Spleen (tissue), 7 donors: ENCODE measurements at regions not wholly inside any gene's neighbourhood (a gene's known extent, or its start where the extent isn't known, plus 50 kb on each side); places are given as distances from the start of the nearest gene placed in this dataset.

Experiments
- POLR2AphosphoS5 ChIP-seq, 3 donors: sonication (generic); formaldehyde crosslinking; IDR thresholded peaks; one replicate each; pipeline ENCODE4 v1.5.1; 2017; ENCODE audit warnings: antibody characterized with exemption in 3 of 3
- TF ChIP-seq, protein P1 (sequence below), 11 experiments: fragments of 200-600 bp in 7 of 11; fragments of 450-650 bp in 4 of 11; sonication (generic) in 4 of 11; IDR thresholded peaks in 8 of 11; conservative IDR thresholded peaks in 3 of 11; 1 replicate in 7 of 11; 2 replicates in 4 of 11; pipeline versions ENCODE4 v1.4.0 to v1.8.0; 2016 to 2021; ENCODE audit warnings: antibody characterized with exemption in 11 of 11, inconsistent platforms in 4 of 11, mild to moderate bottlenecking in 1 of 11
- donor health status: DM: no; HTN: no; CAD: no; lungs with moderate emphysema.
- donor health status: DM: no; HTN: no; CAD: no.
- donor health status: DM: no; HTN: no; CAD: no.

DNA sequence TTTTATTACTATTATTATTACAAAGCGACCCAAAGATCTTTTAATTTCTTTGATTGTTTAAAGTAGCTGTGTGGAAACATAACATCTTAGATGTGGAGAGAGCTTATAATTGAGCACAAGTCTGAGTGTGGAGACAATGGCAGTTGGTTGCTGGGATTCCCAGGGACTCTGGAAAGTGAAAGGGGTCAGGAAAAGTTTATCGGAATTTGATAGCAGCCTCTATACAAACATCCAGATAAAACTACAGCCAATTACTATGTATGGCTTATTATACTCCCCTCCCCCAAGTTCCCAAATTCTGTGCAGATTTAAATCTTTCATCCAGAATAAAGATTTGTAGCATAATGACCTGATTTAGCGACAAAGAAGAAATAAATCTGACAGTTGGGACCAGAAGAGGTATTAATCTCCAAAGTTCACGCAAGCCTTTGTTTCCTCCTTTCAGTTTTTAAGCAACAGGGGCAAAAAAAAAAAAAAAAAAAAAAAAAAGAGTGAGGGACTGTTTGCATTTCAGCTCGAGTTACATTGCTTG, 121.4 kb upstream of the MAP3K7 start:
- TF ChIP-seq, protein P1, sequence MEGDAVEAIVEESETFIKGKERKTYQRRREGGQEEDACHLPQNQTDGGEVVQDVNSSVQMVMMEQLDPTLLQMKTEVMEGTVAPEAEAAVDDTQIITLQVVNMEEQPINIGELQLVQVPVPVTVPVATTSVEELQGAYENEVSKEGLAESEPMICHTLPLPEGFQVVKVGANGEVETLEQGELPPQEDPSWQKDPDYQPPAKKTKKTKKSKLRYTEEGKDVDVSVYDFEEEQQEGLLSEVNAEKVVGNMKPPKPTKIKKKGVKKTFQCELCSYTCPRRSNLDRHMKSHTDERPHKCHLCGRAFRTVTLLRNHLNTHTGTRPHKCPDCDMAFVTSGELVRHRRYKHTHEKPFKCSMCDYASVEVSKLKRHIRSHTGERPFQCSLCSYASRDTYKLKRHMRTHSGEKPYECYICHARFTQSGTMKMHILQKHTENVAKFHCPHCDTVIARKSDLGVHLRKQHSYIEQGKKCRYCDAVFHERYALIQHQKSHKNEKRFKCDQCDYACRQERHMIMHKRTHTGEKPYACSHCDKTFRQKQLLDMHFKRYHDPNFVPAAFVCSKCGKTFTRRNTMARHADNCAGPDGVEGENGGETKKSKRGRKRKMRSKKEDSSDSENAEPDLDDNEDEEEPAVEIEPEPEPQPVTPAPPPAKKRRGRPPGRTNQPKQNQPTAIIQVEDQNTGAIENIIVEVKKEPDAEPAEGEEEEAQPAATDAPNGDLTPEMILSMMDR (IDR thresholded peaks at IDR 0.05 in 8 of 11, conservative IDR thresholded peaks at IDR 0.05 in 3 of 11): no peak
- TF ChIP-seq POLR2AphosphoS5 (IDR thresholded peaks at IDR 0.05): no peak
